ENCODE measurements at regions not wholly inside any gene's neighbourhood (a gene's known extent, or its start where the extent isn't known, plus 50 kb on each side); places are given as distances from the start of the nearest gene placed in this dataset.

DNA sequence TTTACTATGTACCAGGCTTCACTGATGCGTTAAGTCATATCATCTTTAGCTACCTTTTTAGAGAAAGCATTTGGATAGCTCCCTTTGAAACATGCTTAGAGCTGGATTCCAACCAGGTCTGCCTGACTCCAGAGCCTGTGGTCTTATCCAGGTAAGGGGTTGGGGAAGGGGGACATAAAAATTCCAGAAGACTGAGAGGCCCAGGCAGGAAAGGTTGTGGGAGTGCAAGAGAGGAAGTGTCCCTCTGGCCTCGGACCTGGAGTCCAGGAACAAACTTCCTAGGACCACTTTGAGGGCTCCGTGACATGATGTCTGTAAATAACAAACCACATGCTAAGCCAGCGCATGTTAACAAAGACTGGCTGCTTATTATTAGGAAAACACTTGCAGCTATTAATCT, 163.0 kb upstream of the KCNG1 start:
- TF ChIP-seq POLR2AphosphoS5 (IDR thresholded peaks at IDR 0.05; ENCODE audit: low read depth, low read length), result no peak
- TF ChIP-seq POLR2A (IDR thresholded peaks at IDR 0.05; ENCODE audit: low read depth, low read length), result no peak
